Gastroesophageal sphincter (tissue), 4 donors: ENCODE measurements at regions not wholly inside any gene's neighbourhood (a gene's known extent, or its start where the extent isn't known, plus 50 kb on each side); places are given as distances from the start of the nearest gene placed in this dataset.
A peak's percentile ranks its signal among the peaks of the same experiment; 100 is the strongest.

Source experiments
- ATAC-seq: fragments of 150-250 bp; one replicate; pipeline ENCODE4 v1.9.1; 2016; ENCODE audit warnings: mild to moderate bottlenecking, moderate library complexity
- H3K27ac ChIP-seq, 4 donors: fragments of 200-600 bp; sonication (generic) in 3 of 4; 1 replicate in 3 of 4; 2 replicates in 1 of 4; pipeline ENCODE4 v1.5.1; 2016 to 2019
- H3K27me3 ChIP-seq: fragments of 200-600 bp; sonication (generic); one replicate; pipeline ENCODE4 v1.5.1; 2019
- H3K36me3 ChIP-seq, 2 donors: fragments of 200-600 bp; sonication (generic); one replicate each; pipeline ENCODE4 v1.5.1; 2019; ENCODE audit warnings: control low read depth in 1 of 2
- H3K4me1 ChIP-seq, 3 donors: fragments of 200-600 bp; sonication (generic); 1 replicate in 2 of 3; 2 replicates in 1 of 3; pipeline ENCODE4 v1.5.1; 2016 to 2019; ENCODE audit warnings: control low read depth in 2 of 3
- H3K4me3 ChIP-seq, 2 donors: fragments of 200-600 bp; sonication (generic); one replicate each; pipeline ENCODE4 v1.5.1; 2019; ENCODE audit warnings: mild to moderate bottlenecking in 1 of 2, moderate library complexity in 1 of 2
- H3K9me3 ChIP-seq, 3 donors: fragments of 200-600 bp; sonication (generic); one replicate each; pipeline ENCODE4 v1.5.1; 2017 to 2019; ENCODE audit warnings: control low read depth in 2 of 3
- CTCF ChIP-seq, 4 experiments: fragments of 200-600 bp in 2 of 4; fragments of 450-650 bp in 2 of 4; sonication (generic) in 1 of 4; IDR thresholded peaks; one replicate each; pipeline ENCODE4 v1.5.1; 2017 to 2019; ENCODE audit warnings: antibody characterized with exemption in 4 of 4, mild to moderate bottlenecking in 2 of 4, moderate library complexity in 2 of 4
- EP300 ChIP-seq: sonication (generic); formaldehyde crosslinking; IDR thresholded peaks from one replicate; pipeline ENCODE4 v1.6.1; 2017; ENCODE audit warnings: antibody characterized with exemption, mild to moderate bottlenecking
- POLR2A ChIP-seq, 2 donors: fragments of 450-650 bp; IDR thresholded peaks; one replicate each; pipeline ENCODE4 v1.6.1; 2017; ENCODE audit warnings: antibody characterized with exemption in 2 of 2, mild to moderate bottlenecking in 2 of 2, moderate library complexity in 1 of 2
- POLR2AphosphoS5 ChIP-seq: sonication (generic); formaldehyde crosslinking; IDR thresholded peaks from one replicate; pipeline ENCODE4 v1.6.1; 2017; ENCODE audit warnings: antibody characterized with exemption
- WGBS, 2 donors: methylation state at CpG; one replicate each; pipeline ENCODE4 v1.1.5; 2018; ENCODE audit warnings: low coverage in 1 of 2; 5-methylcytosine and 5-hydroxymethylcytosine counted together

- no peaks in the 10 kb centered on the region for H3K9me3 ChIP-seq
- no peak for ATAC-seq
- H3K27me3 ChIP-seq = no peaks in the 10 kb centered on the region
- H3K4me3 ChIP-seq = no peak overlapping the region
- peaks cover 6 to 72% (median 16%) of the 10 kb centered on the region in 3 donors for H3K4me1 ChIP-seq
- 60 to 85% methylated on average over 1 to 2 of the region's 5 CpGs for WGBS, 2 donors
- H3K27ac ChIP-seq = peak overlapping the region in 3 of 4 donors; percentile 38 to 66 (median 64)
- H3K36me3 ChIP-seq = no peaks in the 10 kb centered on the region
- TF ChIP-seq POLR2A (IDR thresholded peaks at IDR 0.05) (no peak), EP300 (no peak)
Measured at GRCh38 chrX:10050481-10050880, 83.3 kb downstream of the CLDN34 start.

GRCh38 chrX:10051866-10052480, 84.8 kb downstream of the CLDN34 start:
- no peak for TF ChIP-seq CTCF (IDR thresholded peaks at IDR 0.05)
- no peak for TF ChIP-seq POLR2A (IDR thresholded peaks at IDR 0.05)
- TF ChIP-seq EP300 = no peak
- TF ChIP-seq POLR2AphosphoS5 = no peak
- H3K9me3 ChIP-seq = no peaks in the 10 kb centered on the region
- no peaks in the 10 kb centered on the region for H3K27me3 ChIP-seq
- H3K27ac ChIP-seq = peak overlapping the region in 3 of 4 donors; percentile 46 to 66 (median 64)
- WGBS, 2 donors = 47 to 62% methylated on average over 3 to 5 of the region's 5 CpGs
- ATAC-seq = no peak
- H3K4me3 ChIP-seq = no peak overlapping the region
- no peaks in the 10 kb centered on the region for H3K36me3 ChIP-seq
- peaks cover 6 to 64% (median 16%) of the 10 kb centered on the region in 3 donors for H3K4me1 ChIP-seq

- Histone ChIP-seq H3K4me1 (peaks cover 6 to 55% (median 16%) of the 10 kb centered on the region in 3 donors), H3K36me3 (no peaks in the 10 kb centered on the region), H3K27ac (peak overlapping the region in 3 of 4 donors; percentile 46 to 66 (median 64)), H3K4me3 (no peak overlapping the region), H3K27me3 (no peaks in the 10 kb centered on the region), H3K9me3 (no peaks in the 10 kb centered on the region)
- ATAC-seq = no peak
- TF ChIP-seq CTCF (IDR thresholded peaks at IDR 0.05) = no peak
- no peak for TF ChIP-seq POLR2A (IDR thresholded peaks at IDR 0.05)
- 78 to 83% methylated on average over 2 to 3 of the region's 5 CpGs for WGBS, 2 donors
Measured at GRCh38 chrX:10052906-10053625, 85.9 kb downstream of the CLDN34 start.

- no peak overlapping the region for H3K27ac ChIP-seq
- 63 to 100% methylated on average over 3 to 5 of the region's 8 CpGs for WGBS, 2 donors
- H3K4me3 ChIP-seq = no peak overlapping the region
- TF ChIP-seq POLR2AphosphoS5 (no peak), EP300 (no peak), CTCF (IDR thresholded peaks at IDR 0.05) (no peak), POLR2A (IDR thresholded peaks at IDR 0.05) (no peak)
- ATAC-seq = no peak
- H3K4me1 ChIP-seq = peaks cover 6 to 42% (median 10%) of the 10 kb centered on the region in 3 donors
- no peaks in the 10 kb centered on the region for H3K27me3 ChIP-seq
- no peaks in the 10 kb centered on the region for H3K9me3 ChIP-seq
- no peaks in the 10 kb centered on the region for H3K36me3 ChIP-seq
Measured at GRCh38 chrX:10054396-10054795, 87.2 kb downstream of the CLDN34 start.

GRCh38 chrX:10055430-10055829, 88.3 kb downstream of the CLDN34 start:
- Histone ChIP-seq H3K9me3 (no peaks in the 10 kb centered on the region), H3K27me3 (no peaks in the 10 kb centered on the region), H3K27ac (no peak overlapping the region), H3K36me3 (no peaks in the 10 kb centered on the region), H3K4me1 (peaks cover 2 to 32% (median 4%) of the 10 kb centered on the region in 3 donors), H3K4me3 (no peak overlapping the region)
- no peak for ATAC-seq
- 40 to 80% methylated on average over 1 to 3 of the region's 8 CpGs for WGBS, 2 donors
- TF ChIP-seq POLR2A (IDR thresholded peaks at IDR 0.05) = no peak
- TF ChIP-seq EP300 = no peak
- TF ChIP-seq POLR2AphosphoS5 = no peak
- TF ChIP-seq CTCF (IDR thresholded peaks at IDR 0.05) = no peak
